IMR-90 (cell line): ENCODE measurements at regions not wholly inside any gene's neighbourhood (a gene's known extent, or its start where the extent isn't known, plus 50 kb on each side); places are given as distances from the start of the nearest gene placed in this dataset.

Experiments
- ATAC-seq: fragments of 200-7000 bp; cut with Tn5 transposase; 2 replicates; pipeline ENCODE4 v1.9.1; 2020; ENCODE audit warnings: low read depth, mild to moderate bottlenecking, moderate library complexity
- BruUV-seq: library from RNA; stranded (reverse); fragments of 400-500 nt; replicated peaks from 2 replicates; lab custom pipeline; 2021; lab: Mats Ljungman, UMichigan
- CTCF ChIA-PET: fragments of 300-600 bp; formaldehyde crosslinking; extraction: SDS; loops from one replicate; lab custom pipeline; 2021; ENCODE audit warnings: antibody characterized with exemption; lab: Yijun Ruan, JAX
- POLR2A ChIA-PET: fragments of 300-600 bp; sonication (Branson Sonifier 250); formaldehyde crosslinking; loops from one replicate; lab custom pipeline; 2022; ENCODE audit warnings: antibody characterized with exemption; ENCODE audit not compliant: unreplicated experiment; lab: Charles Lee
- DNase-seq: peaks from one replicate; pipeline ENCODE4 v3.0.0; 2013
- H2AFZ ChIP-seq: replicated peaks from 2 replicates; pipeline ENCODE3; 2013; ENCODE audit warnings: low read length, mild to moderate bottlenecking; ENCODE audit not compliant: poor library complexity
- H2AK5ac ChIP-seq: 2 replicates; pipeline ENCODE4 v1.6.1; 2013; ENCODE audit warnings: low read depth, low read length, inconsistent platforms
- H2AK9ac ChIP-seq: replicated peaks from 2 replicates; pipeline ENCODE3; 2013; ENCODE audit warnings: mild to moderate bottlenecking, low read depth, low read length, moderate library complexity; ENCODE audit not compliant: poor library complexity
- H2BK120ac ChIP-seq: 2 replicates; pipeline ENCODE4 v1.6.1; 2013; ENCODE audit warnings: low read depth, low read length, inconsistent platforms
- H2BK15ac ChIP-seq: 3 replicates; pipeline ENCODE4 v1.6.1; 2013; ENCODE audit warnings: low read depth, low read length, inconsistent platforms
- H2BK20ac ChIP-seq: 2 replicates; pipeline ENCODE4 v1.6.1; 2013; ENCODE audit warnings: low read depth, mild to moderate bottlenecking, inconsistent platforms, low read length, moderate library complexity
- H2BK5ac ChIP-seq: 2 replicates; pipeline ENCODE4 v1.6.1; 2013; ENCODE audit warnings: mild to moderate bottlenecking, low read depth, low read length, inconsistent platforms; ENCODE audit not compliant: poor library complexity, severe bottlenecking
- H3K14ac ChIP-seq: replicated peaks from 2 replicates; pipeline ENCODE4 v1.6.1; 2013; ENCODE audit warnings: low read depth, low read length, inconsistent platforms
- H3K18ac ChIP-seq: 2 replicates; pipeline ENCODE4 v1.6.1; 2013; ENCODE audit warnings: low read depth, low read length, control low read depth
- H3K23ac ChIP-seq: 2 replicates; pipeline ENCODE4 v1.6.1; 2013; ENCODE audit warnings: low read depth, low read length, inconsistent platforms
- H3K27ac ChIP-seq: 2 replicates; pipeline ENCODE4 v1.5.1; 2013; ENCODE audit warnings: mild to moderate bottlenecking, control low read depth, low read length; ENCODE audit not compliant: insufficient read depth
- H3K27me3 ChIP-seq: 2 replicates; pipeline ENCODE4 v1.6.1; 2013; ENCODE audit warnings: low read length; ENCODE audit not compliant: control insufficient read depth, insufficient read depth
- H3K36me3 ChIP-seq: 2 replicates; pipeline ENCODE4 v1.6.1; 2013; ENCODE audit warnings: low read length, mixed read lengths; ENCODE audit not compliant: control insufficient read depth, insufficient read depth
- H3K4ac ChIP-seq: 2 replicates; pipeline ENCODE4 v1.6.1; 2013; ENCODE audit warnings: low read depth, low read length, inconsistent platforms
- H3K4me1 ChIP-seq: 2 replicates; pipeline ENCODE4 v1.6.1; 2013; ENCODE audit warnings: low read length, mixed read lengths; ENCODE audit not compliant: control insufficient read depth, insufficient read depth
- H3K4me2 ChIP-seq: 2 replicates; pipeline ENCODE4 v1.6.1; 2013; ENCODE audit warnings: low read depth, mild to moderate bottlenecking, control low read depth, low read length, moderate library complexity
- H3K4me3 ChIP-seq: 2 replicates; pipeline ENCODE4 v1.5.1; 2013; ENCODE audit warnings: low read depth, mild to moderate bottlenecking, control low read depth, low read length, moderate library complexity; ENCODE audit not compliant: insufficient read depth
- H3K56ac ChIP-seq: 2 replicates; pipeline ENCODE4 v1.6.1; 2013; ENCODE audit warnings: low read length, inconsistent platforms; ENCODE audit not compliant: insufficient read depth; ENCODE audit errors: extremely low read depth
- H3K79me1 ChIP-seq, 2 experiments: 2 replicates each; pipeline ENCODE4 v1.6.1; 2013; ENCODE audit warnings: low read length in 2 of 2, inconsistent platforms in 1 of 2, low read depth in 1 of 2
- H3K9ac ChIP-seq: 2 replicates; pipeline ENCODE4 v1.6.1; 2013; ENCODE audit warnings: low read depth, low read length, control low read depth
- H3K9me1 ChIP-seq: 2 replicates; pipeline ENCODE4 v1.6.1; 2013; ENCODE audit warnings: low read length, inconsistent platforms; ENCODE audit not compliant: insufficient read depth
- H3K9me3 ChIP-seq: 2 replicates; pipeline ENCODE4 v1.6.1; 2013; ENCODE audit warnings: low read length; ENCODE audit not compliant: control insufficient read depth, insufficient read depth
- H4K20me1 ChIP-seq: 2 replicates; pipeline ENCODE4 v1.6.1; 2013; ENCODE audit warnings: low read length, inconsistent platforms; ENCODE audit not compliant: insufficient read depth
- H4K5ac ChIP-seq: 2 replicates; pipeline ENCODE4 v1.6.1; 2013; ENCODE audit warnings: mild to moderate bottlenecking, low read depth, low read length, control low read depth
- H4K8ac ChIP-seq, 2 experiments: 2 replicates each; pipeline ENCODE4 v1.6.1; 2013; ENCODE audit warnings: low read depth in 2 of 2, low read length in 2 of 2, control low read depth in 1 of 2, inconsistent platforms in 1 of 2
- H4K91ac ChIP-seq: 2 replicates; pipeline ENCODE4 v1.6.1; 2013; ENCODE audit warnings: low read depth, low read length, inconsistent platforms; ENCODE audit not compliant: insufficient read depth
- BHLHE40 ChIP-seq: fragments of 150-350 bp; IDR thresholded peaks from 2 replicates; pipeline ENCODE4 v1.6.1; 2016; ENCODE audit warnings: mild to moderate bottlenecking, low read depth, low read length
- CEBPB ChIP-seq: IDR thresholded peaks from 2 replicates; pipeline ENCODE4 v1.6.1; 2012; ENCODE audit warnings: low read depth, low read length, improper control_type of control experiment
- CHD1 ChIP-seq: IDR thresholded peaks from 2 replicates; pipeline ENCODE4 v1.6.1; 2012; ENCODE audit warnings: low read depth, low read length, improper control_type of control experiment
- CTCF ChIP-seq: conservative IDR thresholded peaks from 2 replicates; pipeline ENCODE4 v1.5.1; 2012; ENCODE audit warnings: mild to moderate bottlenecking, low read depth, low read length, improper control_type of control experiment
- ELK1 ChIP-seq: fragments of 150-350 bp; IDR thresholded peaks from 2 replicates; pipeline ENCODE4 v1.6.1; 2016; ENCODE audit warnings: low read depth, mild to moderate bottlenecking, low read length, moderate library complexity, borderline replicate concordance
- FOS ChIP-seq: fragments of 150-350 bp; IDR thresholded peaks from 2 replicates; pipeline ENCODE4 v1.6.1; 2016; ENCODE audit warnings: low read depth, low read length
- MAFK ChIP-seq: IDR thresholded peaks from 2 replicates; pipeline ENCODE4 v1.6.1; 2012; ENCODE audit warnings: low read depth, low read length, improper control_type of control experiment
- MAZ ChIP-seq: IDR thresholded peaks from 2 replicates; pipeline ENCODE4 v1.6.1; 2012; ENCODE audit warnings: low read depth, mild to moderate bottlenecking, low read length, improper control_type of control experiment, moderate library complexity, borderline replicate concordance
- MXI1 ChIP-seq: IDR thresholded peaks from 2 replicates; pipeline ENCODE4 v1.6.1; 2012; ENCODE audit warnings: low read depth, mild to moderate bottlenecking, low read length, moderate library complexity, borderline replicate concordance
- NFE2L2 ChIP-seq: fragments of 150-350 bp; IDR thresholded peaks from 2 replicates; pipeline ENCODE4 v1.6.1; 2016; ENCODE audit warnings: low read depth, mild to moderate bottlenecking, low read length
- POLR2A ChIP-seq: IDR thresholded peaks from 2 replicates; pipeline ENCODE4 v1.6.1; 2012; ENCODE audit warnings: mild to moderate bottlenecking, low read depth, low read length
- RAD21 ChIP-seq: IDR thresholded peaks from 2 replicates; pipeline ENCODE4 v1.6.1; 2012; ENCODE audit warnings: low read length, improper control_type of control experiment
- RCOR1 ChIP-seq: IDR thresholded peaks from 2 replicates; pipeline ENCODE4 v1.6.1; 2012; ENCODE audit warnings: mild to moderate bottlenecking, low read length, improper control_type of control experiment; ENCODE audit not compliant: insufficient replicate concordance
- RFX5 ChIP-seq: IDR thresholded peaks from 2 replicates; pipeline ENCODE4 v1.8.0; 2012; ENCODE audit warnings: low read depth, mild to moderate bottlenecking, low read length, moderate library complexity
- SMC3 ChIP-seq: fragments of 150-350 bp; IDR thresholded peaks from 2 replicates; pipeline ENCODE4 v1.6.1; 2016; ENCODE audit warnings: low read depth, mild to moderate bottlenecking, antibody characterized with exemption, low read length, moderate library complexity
- WGBS, 2 experiments: methylation state at CpG; one replicate each; pipeline versions ENCODE4 v1.1.5 to v1.1.7; 2013; ENCODE audit warnings: missing lambda C conversion rate in 2 of 2; ENCODE audit not compliant: insufficient read length in 1 of 2; ENCODE audit errors: extremely low coverage in 2 of 2; 5-methylcytosine and 5-hydroxymethylcytosine counted together
- dilution Hi-C: fragments of 300-500 bp; cut with HindIII; formaldehyde crosslinking; loops from one replicate; pipeline ENCODE4 v1.14.3; 2018; ENCODE audit warnings: low sequenced_read_pairs; ENCODE audit not compliant: unreplicated experiment
- in situ Hi-C: fragments of 300-500 bp; cut with MboI; formaldehyde crosslinking; loops from 3 replicates; pipeline ENCODE4 v1.14.3; 2019; ENCODE audit warnings: low sequenced_read_pairs, inconsistent platforms, mixed read lengths
- intact Hi-C: fragments of 100-400 bp; cut with micrococcal nuclease; formaldehyde crosslinking; loops from 2 replicates; pipeline ENCODE4 v1.10.0; 2022
- TF ChIP-seq, protein P1 (sequence below): fragments of 150-350 bp; IDR thresholded peaks from 2 replicates; pipeline ENCODE4 v1.6.1; 2017; ENCODE audit warnings: mild to moderate bottlenecking, antibody characterized with exemption, low read length, low read depth

DNA sequence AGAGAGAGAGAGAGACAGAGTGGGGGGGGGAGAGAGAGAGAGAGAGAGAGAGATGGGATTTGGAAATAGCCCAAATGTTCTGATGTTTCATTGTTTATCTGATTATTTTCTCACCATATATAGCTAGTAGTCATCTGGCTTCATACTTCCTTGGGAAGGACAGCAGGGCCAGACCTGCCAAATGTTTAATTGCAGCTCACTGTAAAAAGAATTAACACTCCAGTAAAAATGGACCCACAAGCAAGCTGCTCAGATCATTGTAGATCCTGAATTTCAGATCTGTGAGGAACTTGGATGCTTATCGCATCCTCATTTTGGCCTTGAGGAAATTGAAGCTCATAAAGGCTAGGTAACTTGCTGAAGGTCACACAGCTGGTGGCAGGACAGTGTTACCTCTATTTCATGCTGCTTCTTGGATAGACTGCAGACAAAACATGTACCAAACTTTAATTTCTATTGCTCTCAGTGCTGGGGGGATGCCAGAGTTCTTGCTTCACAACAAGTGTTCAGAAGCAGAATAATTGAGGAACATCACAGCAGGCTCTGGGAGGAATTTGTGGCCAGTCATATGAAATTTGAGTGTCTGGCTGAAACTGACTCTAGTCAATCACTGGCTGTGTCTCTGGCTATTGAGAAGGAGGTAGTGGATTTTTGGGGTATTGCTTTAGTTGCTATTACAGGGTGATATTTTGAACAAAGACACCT lies 223.5 kb downstream of the PIK3C3 start:
- ChIA-PET CTCF (no interaction called here), POLR2A (no interaction called here)
- Histone ChIP-seq H3K79me1 (no peaks in the 10 kb centered on the region), H2AK9ac (no peak overlapping the region), H3K18ac (no peak overlapping the region), H4K20me1 (no peaks in the 10 kb centered on the region), H3K27me3 (no peaks in the 10 kb centered on the region), H3K4me2 (no peak overlapping the region), H2AK5ac (no peak overlapping the region), H3K36me3 (no peaks in the 10 kb centered on the region), H2AFZ (no peak overlapping the region), H4K8ac (no peak overlapping the region), H3K4me1 (no peaks in the 10 kb centered on the region), H3K4me3 (no peak overlapping the region), H2BK20ac (no peak overlapping the region), H4K5ac (no peak overlapping the region), H3K14ac (no peak overlapping the region), H4K91ac (no peak overlapping the region), H2BK120ac (no peak overlapping the region), H3K27ac (no peak overlapping the region), H3K4ac (no peak overlapping the region), H3K9ac (no peak overlapping the region), H3K23ac (no peak overlapping the region), H2BK5ac (no peak overlapping the region), H3K56ac (no peak overlapping the region), H3K9me3 (no peaks in the 10 kb centered on the region), H2BK15ac (no peak overlapping the region), H3K9me1 (no peaks in the 10 kb centered on the region)
- in situ Hi-C loops, result no loop called here
- intact Hi-C loops, result no loop called here
- no peak for TF ChIP-seq RCOR1
- no peak for TF ChIP-seq RAD21
- no peak for TF ChIP-seq FOS
- no peak for TF ChIP-seq BHLHE40
- TF ChIP-seq SMC3, result no peak
- no peak for TF ChIP-seq NFE2L2
- no peak for TF ChIP-seq MXI1
- TF ChIP-seq RFX5, result no peak
- TF ChIP-seq CEBPB, result no peak
- TF ChIP-seq, protein P1, sequence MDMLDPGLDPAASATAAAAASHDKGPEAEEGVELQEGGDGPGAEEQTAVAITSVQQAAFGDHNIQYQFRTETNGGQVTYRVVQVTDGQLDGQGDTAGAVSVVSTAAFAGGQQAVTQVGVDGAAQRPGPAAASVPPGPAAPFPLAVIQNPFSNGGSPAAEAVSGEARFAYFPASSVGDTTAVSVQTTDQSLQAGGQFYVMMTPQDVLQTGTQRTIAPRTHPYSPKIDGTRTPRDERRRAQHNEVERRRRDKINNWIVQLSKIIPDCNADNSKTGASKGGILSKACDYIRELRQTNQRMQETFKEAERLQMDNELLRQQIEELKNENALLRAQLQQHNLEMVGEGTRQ, result no peak
- no peak for TF ChIP-seq CHD1
- no peak for TF ChIP-seq MAZ
- TF ChIP-seq CTCF, result no peak
- no peak for TF ChIP-seq POLR2A
- no peak for TF ChIP-seq ELK1
- no peak for TF ChIP-seq MAFK
- no TSS peak for BruUV-seq
- ATAC-seq, result no peak
- whole genome bisulfite sequencing, 2 experiments, result no CpG with 5 or more reads among the region's 1 CpG
- dilution Hi-C loops, result no loop called here
- no peak for DNase-seq
